Keratinocyte (primary cell): ENCODE measurements at regions not wholly inside any gene's neighbourhood (a gene's known extent, or its start where the extent isn't known, plus 50 kb on each side); places are given as distances from the start of the nearest gene placed in this dataset.

Experiments used
- CTCF ChIP-seq, 3 experiments: IDR thresholded peaks in 1 of 3; conservative IDR thresholded peaks in 1 of 3; optimal IDR thresholded peaks in 1 of 3; 2 replicates in 2 of 3; 3 replicates in 1 of 3; pipeline versions ENCODE3 to v1.5.1; 2011; ENCODE audit warnings: low read length in 3 of 3, mild to moderate bottlenecking in 3 of 3, moderate library complexity in 2 of 3, control low read depth in 1 of 3, inconsistent platforms in 1 of 3; ENCODE audit not compliant: insufficient read depth in 2 of 3; ENCODE audit errors: extremely low read depth in 1 of 3
- EZH2 ChIP-seq: IDR thresholded peaks from one replicate; pipeline ENCODE4 v1.6.1; 2012; ENCODE audit warnings: inconsistent platforms, mild to moderate bottlenecking, low read length, moderate library complexity

GRCh38 chr2:120945091-120945490, 209.4 kb downstream of the GLI2 start:
- TF ChIP-seq CTCF (optimal IDR thresholded peaks at IDR 0.05 in 1 of 3, IDR thresholded peaks at IDR 0.05 in 1 of 3, conservative IDR thresholded peaks at IDR 0.05 in 1 of 3; ENCODE audit: extremely low read depth in 1 of 3, insufficient read depth in 2 of 3, low read length in 3 of 3): no peak
- TF ChIP-seq EZH2: no peak
